NCI-H82 treated with DMSO at 0.1 percent for 48 hours (cell line): ENCODE measurements at regions not wholly inside any gene's neighbourhood (a gene's known extent, or its start where the extent isn't known, plus 50 kb on each side); places are given as distances from the start of the nearest gene placed in this dataset.

Experiments
- DNase-seq: peaks from one replicate; lab custom pipeline; 2025; ENCODE audit not compliant: unreplicated experiment; lab: John Stamatoyannopoulos, UW

DNA sequence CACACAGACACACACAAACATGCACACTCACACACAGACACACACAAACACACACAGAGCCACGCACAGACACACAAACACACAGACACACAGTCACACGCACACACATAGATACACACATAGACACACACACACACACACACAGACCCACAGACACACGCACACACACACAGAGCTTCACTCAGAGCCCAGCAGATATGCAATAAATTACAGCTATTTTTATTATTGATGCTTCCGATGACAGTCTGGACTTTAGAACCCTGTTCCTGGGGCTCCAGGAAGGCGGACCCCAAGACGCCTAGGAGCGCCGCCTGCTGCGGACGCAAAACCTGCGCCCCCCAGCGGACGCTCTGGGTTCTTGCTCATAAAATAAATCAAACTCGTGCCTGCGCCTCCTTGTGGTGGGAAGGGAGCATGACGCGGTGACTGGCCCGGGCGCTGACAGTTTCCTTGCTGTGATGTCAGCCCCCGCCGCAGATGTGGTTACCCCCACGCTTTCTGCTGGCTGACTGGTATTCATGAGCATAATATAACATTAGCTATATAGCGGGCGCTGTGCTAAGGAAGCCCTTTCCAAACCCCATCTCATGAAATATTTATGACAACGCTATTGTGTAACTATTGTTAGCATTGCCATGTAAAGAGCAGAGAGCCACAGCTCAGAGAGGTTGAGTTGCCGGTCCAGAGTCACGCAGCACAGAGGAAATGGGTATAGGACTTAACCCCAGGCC, 64.4 kb upstream of the TM9SF2 start:
- DNase-seq, result peak; percentile 69

DNA sequence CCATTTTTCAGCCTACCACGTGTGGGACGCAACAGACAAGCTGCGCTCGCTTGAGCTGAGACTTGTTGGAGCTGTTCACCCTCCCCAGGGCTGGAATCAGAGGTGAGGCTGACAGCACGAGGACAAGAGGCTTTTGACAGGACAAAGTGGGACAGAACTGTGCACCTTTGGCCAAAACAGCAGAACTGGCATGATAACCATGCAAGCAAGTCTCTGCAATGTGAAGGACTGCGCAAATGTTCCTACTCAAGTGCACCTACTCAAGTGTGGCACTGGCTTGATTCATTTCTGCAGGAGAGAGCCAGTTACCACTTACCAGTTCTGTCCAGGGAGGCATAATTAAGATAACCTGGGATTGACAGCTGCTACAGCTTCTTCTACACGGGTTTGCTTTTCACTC, 62.2 kb upstream of the TM9SF2 start:
- no peak for DNase-seq

DNA sequence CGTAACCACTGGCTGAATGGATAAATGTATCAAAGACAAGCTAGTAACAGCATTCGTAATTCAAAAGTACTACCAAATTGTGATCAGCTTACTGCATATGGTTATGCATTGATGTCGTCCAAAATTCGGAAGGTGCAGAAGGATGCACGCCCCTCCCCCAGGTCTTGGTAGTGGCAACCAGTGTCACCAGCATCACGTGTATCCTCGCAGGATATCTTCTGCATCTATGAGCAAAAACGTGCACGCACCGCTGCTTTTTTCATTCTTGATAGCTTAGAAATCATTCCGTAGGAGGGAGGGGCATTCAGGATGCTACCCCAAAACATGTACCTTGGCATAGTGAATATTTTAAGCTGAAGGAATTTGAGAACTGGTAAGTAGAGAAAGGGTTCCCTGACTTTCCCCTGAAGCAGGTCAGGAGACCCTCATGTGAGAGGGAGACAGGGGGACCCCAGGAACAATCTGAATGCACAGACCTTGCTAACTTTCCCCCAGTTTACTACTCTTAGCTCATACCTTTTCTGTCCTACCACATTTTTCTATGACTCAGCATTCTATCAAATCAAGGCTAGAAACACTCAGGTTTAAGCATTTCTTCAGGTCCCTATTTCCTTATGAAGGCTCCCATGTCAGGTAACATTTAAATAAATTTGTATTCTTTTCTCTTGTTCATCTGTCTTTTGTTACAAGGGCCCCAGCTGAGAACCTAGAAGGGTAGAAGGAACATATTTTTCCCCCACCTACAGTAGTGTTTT, 61.2 kb upstream of the TM9SF2 start:
- no peak for DNase-seq

DNA sequence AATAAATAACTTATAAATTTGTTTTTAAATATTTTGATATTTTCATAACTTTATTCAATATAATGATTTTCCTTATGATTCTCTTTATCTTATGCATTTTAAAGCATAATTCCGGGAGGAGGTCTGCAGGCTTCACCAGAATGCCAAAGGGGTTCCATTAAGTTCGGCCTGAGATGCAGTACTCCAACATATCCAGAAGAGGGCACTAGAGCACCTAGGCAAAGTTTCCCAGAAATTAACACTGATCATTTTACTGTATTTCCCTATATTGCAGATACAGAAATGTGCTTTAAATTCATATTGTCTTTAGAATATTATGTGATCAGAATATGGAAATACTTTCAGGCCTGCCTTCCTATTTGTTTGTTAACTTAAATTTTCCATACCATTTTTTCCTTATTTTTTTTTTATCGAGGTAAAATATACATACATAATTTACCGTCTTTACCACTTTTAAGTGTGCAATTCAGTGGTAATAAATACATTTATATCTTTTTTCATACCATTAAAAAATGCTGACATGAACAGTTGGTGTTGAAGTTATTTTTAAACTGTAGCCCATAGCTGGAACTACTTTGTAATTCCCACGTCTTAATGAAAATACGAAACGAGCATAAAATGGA, 58.9 kb upstream of the TM9SF2 start:
- DNase-seq, result peak; percentile 66

GRCh38 chr13:99446242-99446641, 55.0 kb upstream of the TM9SF2 start:
- no peak for DNase-seq

DNA sequence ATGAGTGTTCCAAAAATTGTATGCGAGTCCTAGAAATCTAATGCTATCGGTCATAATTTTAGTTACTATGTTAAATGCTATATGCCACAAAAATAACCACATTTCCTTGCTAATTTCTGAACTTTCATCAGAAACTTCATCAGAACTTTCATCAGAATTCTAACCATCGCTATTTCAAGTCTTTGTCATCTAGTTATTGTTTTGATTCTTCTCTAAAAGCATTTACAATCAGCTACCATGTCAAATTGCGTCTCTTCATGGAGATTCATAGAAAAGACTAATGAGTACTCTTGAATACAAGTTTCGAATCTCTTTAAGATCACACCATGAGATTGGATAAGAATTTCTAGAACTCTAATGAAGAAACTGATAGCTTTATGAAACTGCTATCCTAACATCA, 52.7 kb upstream of the TM9SF2 start:
- no peak for DNase-seq

GRCh38 chr13:99450416-99450815, 50.9 kb upstream of the TM9SF2 start:
- no peak for DNase-seq
